GM20000 (cell line): ENCODE measurements at regions not wholly inside any gene's neighbourhood (a gene's known extent, or its start where the extent isn't known, plus 50 kb on each side); places are given as distances from the start of the nearest gene placed in this dataset.
"Not testable (repeated sequence)": the region's sequence is repeated elsewhere in the genome, so short reads cannot be mapped to it uniquely, and the experiment has no call there.

Experiments
- DNase-seq: peaks from one replicate; pipeline ENCODE4 v3.0.0; 2012; ENCODE audit warnings: low spot score
- TF ChIP-seq, protein P1 (sequence below): IDR thresholded peaks from 2 replicates; pipeline ENCODE4 v1.5.1; 2012; ENCODE audit warnings: mild to moderate bottlenecking, control low read depth; ENCODE audit errors: extremely low read depth, missing control alignments

GRCh38 chr6:11304946-11305345 lies 72.5 kb upstream of the NEDD9 start:
- TF ChIP-seq, protein P1, sequence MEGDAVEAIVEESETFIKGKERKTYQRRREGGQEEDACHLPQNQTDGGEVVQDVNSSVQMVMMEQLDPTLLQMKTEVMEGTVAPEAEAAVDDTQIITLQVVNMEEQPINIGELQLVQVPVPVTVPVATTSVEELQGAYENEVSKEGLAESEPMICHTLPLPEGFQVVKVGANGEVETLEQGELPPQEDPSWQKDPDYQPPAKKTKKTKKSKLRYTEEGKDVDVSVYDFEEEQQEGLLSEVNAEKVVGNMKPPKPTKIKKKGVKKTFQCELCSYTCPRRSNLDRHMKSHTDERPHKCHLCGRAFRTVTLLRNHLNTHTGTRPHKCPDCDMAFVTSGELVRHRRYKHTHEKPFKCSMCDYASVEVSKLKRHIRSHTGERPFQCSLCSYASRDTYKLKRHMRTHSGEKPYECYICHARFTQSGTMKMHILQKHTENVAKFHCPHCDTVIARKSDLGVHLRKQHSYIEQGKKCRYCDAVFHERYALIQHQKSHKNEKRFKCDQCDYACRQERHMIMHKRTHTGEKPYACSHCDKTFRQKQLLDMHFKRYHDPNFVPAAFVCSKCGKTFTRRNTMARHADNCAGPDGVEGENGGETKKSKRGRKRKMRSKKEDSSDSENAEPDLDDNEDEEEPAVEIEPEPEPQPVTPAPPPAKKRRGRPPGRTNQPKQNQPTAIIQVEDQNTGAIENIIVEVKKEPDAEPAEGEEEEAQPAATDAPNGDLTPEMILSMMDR = no peak
- DNase-seq = no peak

DNA sequence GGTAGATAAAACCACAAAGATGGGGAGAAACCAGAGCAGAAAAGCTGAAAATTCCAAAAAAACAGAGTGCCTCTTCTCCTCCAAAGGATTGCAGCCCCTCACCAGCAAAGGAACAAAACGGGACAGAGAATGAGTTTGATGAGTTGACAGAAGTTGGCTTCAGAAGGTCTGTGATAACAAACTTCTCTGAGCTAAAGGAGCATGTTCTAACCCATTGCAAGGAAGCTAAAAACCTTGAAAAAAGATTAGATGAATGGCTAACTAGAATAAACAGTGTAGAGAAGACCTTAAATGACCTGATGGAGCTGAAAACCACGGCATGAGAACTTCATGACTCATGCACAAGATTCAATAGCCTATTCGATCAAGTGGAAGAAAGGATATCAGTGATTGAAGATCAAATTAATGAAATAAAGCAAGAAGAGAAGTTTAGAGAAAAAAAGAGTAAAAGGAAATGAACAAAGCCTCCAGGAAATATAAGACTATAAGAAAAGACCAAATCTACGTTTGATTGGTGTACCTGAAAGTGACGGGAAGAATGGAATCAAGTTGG lies 67.5 kb upstream of the NEDD9 start:
- DNase-seq = not testable (repeated sequence)

GRCh38 chr6:11299421-11299784 lies 66.9 kb upstream of the NEDD9 start:
- not testable (repeated sequence) for DNase-seq

- no peak for DNase-seq
- TF ChIP-seq, protein P1 = no peak
Measured at GRCh38 chr6:11298651-11299420, 66.4 kb upstream of the NEDD9 start.

- DNase-seq = no peak
- TF ChIP-seq, protein P1 = no peak
Measured at GRCh38 chr6:11297376-11297729, 64.9 kb upstream of the NEDD9 start.

GRCh38 chr6:11296449-11297375 lies 64.2 kb upstream of the NEDD9 start:
- TF ChIP-seq, protein P1 = no peak
- no peak for DNase-seq

DNA sequence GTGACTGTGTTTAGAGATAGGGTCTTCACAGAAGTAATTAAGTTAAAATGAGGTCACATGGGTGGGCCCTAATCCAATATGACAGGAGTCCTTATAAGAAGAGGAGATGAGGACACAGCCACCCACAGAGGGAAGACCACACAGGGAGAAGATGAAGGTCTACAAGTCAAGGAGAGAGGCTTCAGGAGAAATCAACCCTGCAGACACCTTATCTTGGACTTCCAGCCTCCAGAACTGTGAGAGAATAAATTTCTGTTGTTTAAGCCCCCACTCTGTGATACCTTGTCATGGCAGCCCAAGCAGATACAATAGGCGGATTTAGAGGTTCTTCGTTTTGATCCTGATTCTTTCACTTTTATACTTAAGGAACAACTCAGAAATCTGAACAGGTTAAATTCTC lies 63.5 kb upstream of the NEDD9 start:
- TF ChIP-seq, protein P1 = no peak
- DNase-seq = no peak

DNA sequence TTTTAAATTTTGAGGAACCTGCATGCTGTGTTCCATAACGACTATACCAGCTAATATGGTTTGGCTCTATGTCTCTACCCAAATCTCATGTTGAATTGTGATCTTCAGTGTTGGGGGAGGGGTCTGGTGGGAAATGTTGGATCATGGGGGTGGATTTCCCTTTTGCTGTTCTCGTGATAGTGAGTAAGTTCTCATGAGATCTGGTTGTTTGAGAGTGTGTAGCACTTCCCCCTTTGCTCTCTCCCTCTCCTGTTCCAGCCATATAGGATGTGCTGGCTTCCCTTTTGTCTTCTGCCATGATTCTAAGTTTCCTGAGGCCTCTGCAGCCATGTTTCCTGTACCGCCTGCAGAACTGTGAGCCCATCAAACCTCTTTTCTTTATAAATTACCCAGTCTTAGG lies 61.8 kb upstream of the NEDD9 start:
- TF ChIP-seq, protein P1 = no peak
- no peak for DNase-seq
